ENCODE measurements at regions not wholly inside any gene's neighbourhood (a gene's known extent, or its start where the extent isn't known, plus 50 kb on each side); places are given as distances from the start of the nearest gene placed in this dataset.

DNA sequence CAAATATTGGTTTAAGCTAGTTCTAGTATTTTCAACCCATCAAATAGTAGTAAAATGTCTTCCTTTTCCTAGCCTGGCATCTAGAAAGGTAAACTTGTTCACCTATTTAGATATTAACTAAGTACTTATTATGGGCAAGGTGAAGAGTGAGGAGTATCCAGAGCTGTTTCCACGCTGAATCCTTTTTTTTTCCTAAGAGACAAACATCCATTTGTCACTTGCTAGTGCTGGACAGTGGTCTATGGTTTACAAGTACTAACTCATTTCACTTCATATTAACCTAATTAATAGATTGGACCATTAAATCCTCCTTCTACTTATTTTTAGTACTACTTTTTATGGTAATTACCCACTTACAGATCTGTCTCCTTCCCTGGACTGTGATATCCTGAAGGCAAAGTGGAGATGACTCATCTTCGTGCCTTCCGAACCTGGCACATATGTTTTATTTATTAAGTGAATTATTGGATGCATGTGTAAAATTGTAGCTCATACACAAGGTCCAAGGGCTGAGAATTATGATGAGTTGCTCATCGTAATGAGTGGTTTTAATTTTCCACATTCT, 159.6 kb upstream of the IGFBP3 start:
- Histone ChIP-seq H3K36me3 (ENCODE audit: insufficient read depth, low read length) (no peaks in the 10 kb centered on the region), H3K4me3 (ENCODE audit: low read depth, low read length, poor library complexity, severe bottlenecking) (no peak overlapping the region), H2AFZ (ENCODE audit: low read length) (no peak overlapping the region), H4K20me1 (ENCODE audit: insufficient read depth, low read length) (no peaks in the 10 kb centered on the region), H3K9me2 (ENCODE audit: insufficient read depth, low read length) (no peaks in the 10 kb centered on the region), H3K4me2 (ENCODE audit: low read length) (no peak overlapping the region), H3K4me1 (ENCODE audit: insufficient read depth, low read length, poor library complexity, severe bottlenecking) (no peaks in the 10 kb centered on the region), H3K79me2 (ENCODE audit: insufficient read depth, low read depth, low read length) (no peaks in the 10 kb centered on the region), H3K9me3 (ENCODE audit: low read length) (no peaks in the 10 kb centered on the region), H3K27ac (ENCODE audit: low read depth, low read length, poor library complexity, severe bottlenecking) (no peak overlapping the region)
- DNase-seq (ENCODE audit: low spot score) = no peak
- intact Hi-C loops (cut with micrococcal nuclease; ENCODE audit: unreplicated experiment) = no loop called here
- TF ChIP-seq, protein P1, sequence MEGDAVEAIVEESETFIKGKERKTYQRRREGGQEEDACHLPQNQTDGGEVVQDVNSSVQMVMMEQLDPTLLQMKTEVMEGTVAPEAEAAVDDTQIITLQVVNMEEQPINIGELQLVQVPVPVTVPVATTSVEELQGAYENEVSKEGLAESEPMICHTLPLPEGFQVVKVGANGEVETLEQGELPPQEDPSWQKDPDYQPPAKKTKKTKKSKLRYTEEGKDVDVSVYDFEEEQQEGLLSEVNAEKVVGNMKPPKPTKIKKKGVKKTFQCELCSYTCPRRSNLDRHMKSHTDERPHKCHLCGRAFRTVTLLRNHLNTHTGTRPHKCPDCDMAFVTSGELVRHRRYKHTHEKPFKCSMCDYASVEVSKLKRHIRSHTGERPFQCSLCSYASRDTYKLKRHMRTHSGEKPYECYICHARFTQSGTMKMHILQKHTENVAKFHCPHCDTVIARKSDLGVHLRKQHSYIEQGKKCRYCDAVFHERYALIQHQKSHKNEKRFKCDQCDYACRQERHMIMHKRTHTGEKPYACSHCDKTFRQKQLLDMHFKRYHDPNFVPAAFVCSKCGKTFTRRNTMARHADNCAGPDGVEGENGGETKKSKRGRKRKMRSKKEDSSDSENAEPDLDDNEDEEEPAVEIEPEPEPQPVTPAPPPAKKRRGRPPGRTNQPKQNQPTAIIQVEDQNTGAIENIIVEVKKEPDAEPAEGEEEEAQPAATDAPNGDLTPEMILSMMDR (conservative IDR thresholded peaks at IDR 0.05; ENCODE audit: low read length) = no peak
- no peak for TF ChIP-seq EZH2phosphoT487 (IDR thresholded peaks at IDR 0.05; ENCODE audit: borderline replicate concordance, low read depth, low read length)
- ChIA-PET POLR2A (interaction anchor here (0.6 kb wide), 1 partner anchor 361 kb away, joined by 4 read pairs; no protein-coding TSS in a partner anchor), CTCF (ENCODE audit: unreplicated experiment) (no interaction called here)
- BruUV-seq (replicated peaks) = no TSS peak

DNA sequence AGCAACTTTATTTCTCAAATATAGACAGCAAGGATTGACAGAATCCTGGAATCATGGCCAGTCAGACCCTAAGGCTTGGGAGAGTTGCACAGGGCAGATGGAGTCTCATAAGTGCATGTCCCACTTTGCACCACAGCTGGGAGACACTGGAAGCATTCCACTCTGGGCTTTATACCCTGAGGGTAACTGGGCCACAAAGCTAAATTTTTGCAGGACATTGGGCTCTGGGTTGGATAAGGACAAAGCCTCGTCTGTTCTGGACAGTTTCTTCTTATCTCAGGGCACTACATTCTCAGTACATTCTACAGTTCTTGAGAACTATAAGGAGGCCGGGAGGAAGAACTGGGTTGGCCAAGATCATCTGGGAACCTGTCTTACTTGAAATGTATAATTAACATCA, 158.3 kb upstream of the IGFBP3 start:
- H3K9me2 ChIP-seq (ENCODE audit: insufficient read depth, low read length) = no peaks in the 10 kb centered on the region
- intact Hi-C loops (cut with micrococcal nuclease; ENCODE audit: unreplicated experiment) = no loop called here
- no peak overlapping the region for H3K4me3 ChIP-seq (ENCODE audit: low read depth, low read length, poor library complexity, severe bottlenecking)
- TF ChIP-seq, protein P1 (conservative IDR thresholded peaks at IDR 0.05; ENCODE audit: low read length) = no peak
- no peak for TF ChIP-seq EZH2phosphoT487 (IDR thresholded peaks at IDR 0.05; ENCODE audit: borderline replicate concordance, low read depth, low read length)
- no peak for DNase-seq (ENCODE audit: low spot score)
- no TSS peak for BruUV-seq (replicated peaks)
- no peak overlapping the region for H3K27ac ChIP-seq (ENCODE audit: low read depth, low read length, poor library complexity, severe bottlenecking)
- H3K9me3 ChIP-seq (ENCODE audit: low read length) = no peaks in the 10 kb centered on the region
- no peaks in the 10 kb centered on the region for H3K36me3 ChIP-seq (ENCODE audit: insufficient read depth, low read length)
- ChIA-PET POLR2A (interaction anchor here (0.7 kb wide), 1 partner anchor 15 kb away, joined by 3 read pairs; no protein-coding TSS in a partner anchor), CTCF (ENCODE audit: unreplicated experiment) (no interaction called here)
- H3K4me2 ChIP-seq (ENCODE audit: low read length) = no peak overlapping the region
- H4K20me1 ChIP-seq (ENCODE audit: insufficient read depth, low read length) = no peaks in the 10 kb centered on the region
- H2AFZ ChIP-seq (ENCODE audit: low read length) = no peak overlapping the region
- no peaks in the 10 kb centered on the region for H3K79me2 ChIP-seq (ENCODE audit: insufficient read depth, low read depth, low read length)
- H3K4me1 ChIP-seq (ENCODE audit: insufficient read depth, low read length, poor library complexity, severe bottlenecking) = no peaks in the 10 kb centered on the region

DNA sequence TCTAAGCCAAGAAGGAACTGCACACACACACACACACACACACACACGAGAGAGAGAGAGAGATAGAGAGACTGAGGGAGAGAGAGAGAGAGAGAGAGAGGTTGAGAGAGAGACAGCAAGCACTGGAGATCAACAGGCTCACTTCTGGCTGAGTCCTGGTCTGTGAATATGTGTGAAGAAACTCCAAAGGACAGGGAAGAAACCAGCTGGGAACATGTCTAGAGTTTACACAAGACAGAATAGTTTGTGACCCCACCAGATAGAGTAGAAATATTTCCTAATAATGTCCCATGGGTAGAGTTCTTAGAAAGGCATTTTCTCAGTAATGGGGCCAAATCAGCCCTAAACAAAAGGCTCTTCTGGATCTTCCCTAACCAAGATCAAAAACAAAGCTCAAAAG, 155.5 kb upstream of the IGFBP3 start:
- Histone ChIP-seq H4K20me1 (ENCODE audit: insufficient read depth, low read length) (no peaks in the 10 kb centered on the region), H3K36me3 (ENCODE audit: insufficient read depth, low read length) (no peaks in the 10 kb centered on the region), H3K4me2 (ENCODE audit: low read length) (no peak overlapping the region), H3K9me3 (ENCODE audit: low read length) (no peaks in the 10 kb centered on the region), H3K4me1 (ENCODE audit: insufficient read depth, low read length, poor library complexity, severe bottlenecking) (no peaks in the 10 kb centered on the region), H2AFZ (ENCODE audit: low read length) (no peak overlapping the region), H3K79me2 (ENCODE audit: insufficient read depth, low read depth, low read length) (no peaks in the 10 kb centered on the region), H3K4me3 (ENCODE audit: low read depth, low read length, poor library complexity, severe bottlenecking) (no peak overlapping the region), H3K9me2 (ENCODE audit: insufficient read depth, low read length) (no peaks in the 10 kb centered on the region), H3K27ac (ENCODE audit: low read depth, low read length, poor library complexity, severe bottlenecking) (no peak overlapping the region)
- TF ChIP-seq, protein P1 (conservative IDR thresholded peaks at IDR 0.05; ENCODE audit: low read length) = no peak
- no peak for TF ChIP-seq EZH2phosphoT487 (IDR thresholded peaks at IDR 0.05; ENCODE audit: borderline replicate concordance, low read depth, low read length)
- intact Hi-C loops (cut with micrococcal nuclease; ENCODE audit: unreplicated experiment) = no loop called here
- no TSS peak for BruUV-seq (replicated peaks)
- no peak for DNase-seq (ENCODE audit: low spot score)
- ChIA-PET POLR2A (interaction anchor here (0.8 kb wide), 1 partner anchor 13 kb away, joined by 6 read pairs; no protein-coding TSS in a partner anchor), CTCF (ENCODE audit: unreplicated experiment) (no interaction called here)
